Lung (tissue), 11 donors: ENCODE measurements at regions not wholly inside any gene's neighbourhood (a gene's known extent, or its start where the extent isn't known, plus 50 kb on each side); places are given as distances from the start of the nearest gene placed in this dataset.

Source experiments
- ATAC-seq: fragments of 200-7000 bp; cut with Tn5 transposase; one replicate; pipeline ENCODE4 v1.9.1; 2020; ENCODE audit warnings: moderate number of reproducible peaks; ENCODE audit not compliant: insufficient read depth, low FRiP score
- DNase-seq, 3 donors: peaks; one replicate each; pipeline ENCODE4 v3.0.0-alpha.2; 2013 to 2017
- H3K27ac ChIP-seq, 2 donors: one replicate each; pipeline ENCODE4 v1.5.1; 2013; ENCODE audit warnings: mild to moderate bottlenecking in 2 of 2, moderate library complexity in 2 of 2, control low read depth in 1 of 2, inconsistent platforms in 1 of 2, low read depth in 1 of 2, low read length in 1 of 2
- H3K27me3 ChIP-seq, 3 donors: one replicate each; pipeline ENCODE4 v1.5.1; 2013; ENCODE audit warnings: low read length in 2 of 3; ENCODE audit not compliant: control insufficient read depth in 3 of 3, insufficient read depth in 3 of 3
- H3K36me3 ChIP-seq, 4 donors: one replicate each; pipeline ENCODE4 v1.5.1; 2013; ENCODE audit warnings: low read length in 4 of 4, mild to moderate bottlenecking in 1 of 4, moderate library complexity in 1 of 4; ENCODE audit not compliant: control insufficient read depth in 4 of 4, insufficient read depth in 4 of 4
- H3K4me1 ChIP-seq, 5 donors: one replicate each; pipeline ENCODE4 v1.5.1; 2013; ENCODE audit warnings: low read length in 5 of 5, mild to moderate bottlenecking in 2 of 5, moderate library complexity in 1 of 5; ENCODE audit not compliant: control insufficient read depth in 5 of 5, insufficient read depth in 5 of 5
- H3K4me3 ChIP-seq: one replicate; pipeline ENCODE4 v1.5.1; 2013; ENCODE audit warnings: mild to moderate bottlenecking, control low read depth, moderate library complexity
- H3K9ac ChIP-seq, 2 donors: one replicate each; pipeline ENCODE4 v1.5.1; 2013; ENCODE audit warnings: low read length in 2 of 2, control low read depth in 1 of 2; ENCODE audit not compliant: insufficient read depth in 1 of 2
- H3K9me3 ChIP-seq, 4 donors: one replicate each; pipeline ENCODE4 v1.5.1; 2013; ENCODE audit warnings: low read length in 3 of 4, mild to moderate bottlenecking in 1 of 4, moderate library complexity in 1 of 4; ENCODE audit not compliant: control insufficient read depth in 4 of 4, insufficient read depth in 3 of 4
- WGBS, 2 donors: extraction: QIAGEN DNeasy Blood & Tissue Kit; methylation state at CpG; one replicate each; pipeline ENCODE4 v1.1.7; 2013; 5-methylcytosine and 5-hydroxymethylcytosine counted together
- TF ChIP-seq, protein P1 (sequence below): IDR thresholded peaks from 2 replicates; pipeline ENCODE4 v1.5.1; 2012; ENCODE audit warnings: mild to moderate bottlenecking; ENCODE audit errors: control extremely low read depth, extremely low read depth
- donor health status: control.
- donor health status: control.
- donor health status: Bipolar disorder and iron deficiency.
- donor health status: healthy.
- donor health status: DM: yes; HTN: yes; CAD: no.

DNA sequence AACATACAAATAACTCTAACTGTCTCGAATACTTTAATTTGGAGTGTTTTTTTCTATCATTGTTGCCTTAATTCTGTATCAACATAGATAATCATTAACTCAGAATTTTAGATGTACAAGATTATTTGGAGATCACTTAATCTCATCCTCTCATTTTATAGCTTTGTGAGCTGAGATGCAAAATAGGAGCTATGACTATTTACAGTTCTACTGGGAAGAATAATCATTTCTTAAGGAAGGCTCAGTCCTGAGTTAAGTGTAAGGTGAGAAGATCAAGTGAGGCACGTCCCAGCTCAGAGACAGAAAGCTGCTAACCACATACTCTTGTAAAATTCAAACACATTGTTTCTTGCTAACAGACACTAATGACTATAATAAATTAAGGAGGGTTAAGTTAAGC lies 66.2 kb downstream of the CCDC54 start:
- ATAC-seq, result no peak
- Histone ChIP-seq H3K27ac (no peak overlapping the region), H3K27me3 (no peaks in the 10 kb centered on the region), H3K9ac (no peak overlapping the region), H3K4me3 (no peak overlapping the region), H3K4me1 (no peaks in the 10 kb centered on the region), H3K9me3 (no peaks in the 10 kb centered on the region), H3K36me3 (no peaks in the 10 kb centered on the region)
- 68 to 76% methylated on average over 2 of the region's 2 CpGs for WGBS, 2 donors
- no peak for DNase-seq
- TF ChIP-seq, protein P1, sequence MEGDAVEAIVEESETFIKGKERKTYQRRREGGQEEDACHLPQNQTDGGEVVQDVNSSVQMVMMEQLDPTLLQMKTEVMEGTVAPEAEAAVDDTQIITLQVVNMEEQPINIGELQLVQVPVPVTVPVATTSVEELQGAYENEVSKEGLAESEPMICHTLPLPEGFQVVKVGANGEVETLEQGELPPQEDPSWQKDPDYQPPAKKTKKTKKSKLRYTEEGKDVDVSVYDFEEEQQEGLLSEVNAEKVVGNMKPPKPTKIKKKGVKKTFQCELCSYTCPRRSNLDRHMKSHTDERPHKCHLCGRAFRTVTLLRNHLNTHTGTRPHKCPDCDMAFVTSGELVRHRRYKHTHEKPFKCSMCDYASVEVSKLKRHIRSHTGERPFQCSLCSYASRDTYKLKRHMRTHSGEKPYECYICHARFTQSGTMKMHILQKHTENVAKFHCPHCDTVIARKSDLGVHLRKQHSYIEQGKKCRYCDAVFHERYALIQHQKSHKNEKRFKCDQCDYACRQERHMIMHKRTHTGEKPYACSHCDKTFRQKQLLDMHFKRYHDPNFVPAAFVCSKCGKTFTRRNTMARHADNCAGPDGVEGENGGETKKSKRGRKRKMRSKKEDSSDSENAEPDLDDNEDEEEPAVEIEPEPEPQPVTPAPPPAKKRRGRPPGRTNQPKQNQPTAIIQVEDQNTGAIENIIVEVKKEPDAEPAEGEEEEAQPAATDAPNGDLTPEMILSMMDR, result no peak

DNA sequence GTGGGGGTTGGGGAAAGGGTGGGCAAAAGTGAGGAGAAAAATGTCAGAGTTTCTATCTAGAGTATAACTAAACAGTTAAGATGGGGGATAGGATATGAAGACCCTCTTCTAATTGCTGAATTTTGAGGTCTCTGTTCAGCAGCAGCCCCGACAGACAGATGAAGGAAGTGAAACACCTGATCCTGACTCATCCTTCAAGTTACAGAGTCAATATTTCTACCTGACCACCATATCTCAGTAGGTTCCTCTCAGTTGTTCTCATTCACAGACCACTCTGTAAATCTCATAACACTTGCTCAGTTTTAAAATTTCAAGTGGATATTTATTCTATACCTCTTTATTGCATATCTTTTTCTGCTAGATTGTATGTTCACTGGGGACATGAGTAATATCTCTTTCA lies 69.5 kb downstream of the CCDC54 start:
- ATAC-seq (no peak), DNase-seq (no peak)
- H3K36me3 ChIP-seq, result no peaks in the 10 kb centered on the region
- no peak overlapping the region for H3K27ac ChIP-seq
- H3K4me1 ChIP-seq, result no peaks in the 10 kb centered on the region
- TF ChIP-seq, protein P1, result no peak
- H3K9me3 ChIP-seq, result no peaks in the 10 kb centered on the region
- H3K9ac ChIP-seq, result no peak overlapping the region
- H3K27me3 ChIP-seq, result no peaks in the 10 kb centered on the region
- WGBS, 2 donors, result 44 to 62% methylated on average over 1 of the region's 1 CpG
- H3K4me3 ChIP-seq, result no peak overlapping the region

DNA sequence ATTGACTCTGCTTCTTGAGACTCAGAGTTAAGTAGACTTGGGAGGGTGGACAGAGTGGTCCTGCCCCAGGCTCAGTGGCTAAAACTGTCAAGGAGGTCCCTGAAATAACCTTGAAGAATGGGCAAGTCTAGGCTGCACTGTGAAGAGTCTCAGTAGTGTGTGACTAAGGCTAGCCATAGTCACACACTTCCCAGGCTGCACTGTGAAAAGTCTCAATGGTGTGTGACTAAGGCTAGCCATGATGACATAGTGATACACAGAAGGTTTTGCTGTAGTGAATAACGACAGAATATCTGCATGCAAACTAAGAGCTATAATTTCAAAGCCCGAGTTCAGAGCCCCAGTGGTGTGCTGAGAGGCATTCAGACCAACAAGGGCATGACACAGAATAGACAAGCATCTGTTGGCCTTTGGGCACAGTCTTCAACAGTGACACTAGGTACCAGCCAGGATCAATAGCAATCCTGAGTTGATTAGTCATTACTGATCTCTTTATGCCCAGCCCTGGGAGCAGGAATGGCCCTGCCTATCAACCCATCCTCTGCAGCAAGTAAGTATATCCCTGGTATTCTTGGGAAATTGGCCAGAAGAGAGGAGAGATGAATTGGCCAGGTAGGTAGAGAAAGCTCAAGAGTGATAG lies 72.4 kb upstream of the BBX start:
- no peak overlapping the region for H3K4me3 ChIP-seq
- no peaks in the 10 kb centered on the region for H3K27me3 ChIP-seq
- no peaks in the 10 kb centered on the region for H3K36me3 ChIP-seq
- no peaks in the 10 kb centered on the region for H3K9me3 ChIP-seq
- no peak overlapping the region for H3K27ac ChIP-seq
- TF ChIP-seq, protein P1, result no peak
- no peak for ATAC-seq
- no peaks in the 10 kb centered on the region for H3K4me1 ChIP-seq
- DNase-seq, result no peak
- H3K9ac ChIP-seq, result no peak overlapping the region
- WGBS, 2 donors, result 85 to 87% methylated on average over 2 of the region's 2 CpGs

DNA sequence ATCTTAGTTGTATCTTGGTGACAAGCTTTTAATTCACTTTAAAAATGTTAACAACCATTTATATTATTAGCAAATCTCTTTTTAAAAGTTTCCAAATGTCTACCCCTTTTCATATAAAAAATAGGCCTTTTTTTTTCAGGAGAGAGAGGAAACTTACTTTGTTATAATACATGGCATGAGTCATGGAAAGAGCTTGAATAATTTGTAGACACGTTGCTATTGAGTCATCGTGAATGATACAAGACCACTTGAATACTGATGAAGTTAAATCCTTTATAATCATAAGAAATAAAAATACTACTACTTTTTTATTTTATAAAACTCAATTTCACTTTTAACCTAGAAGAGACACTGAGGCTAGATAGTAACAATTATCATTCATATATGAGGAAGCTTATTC lies 70.3 kb upstream of the BBX start:
- Histone ChIP-seq H3K9ac (no peak overlapping the region), H3K27ac (no peak overlapping the region), H3K36me3 (no peaks in the 10 kb centered on the region), H3K4me1 (no peaks in the 10 kb centered on the region), H3K27me3 (no peaks in the 10 kb centered on the region), H3K4me3 (no peak overlapping the region), H3K9me3 (no peaks in the 10 kb centered on the region)
- no peak for DNase-seq
- TF ChIP-seq, protein P1, result no peak
- no peak for ATAC-seq
- 92 to 100% methylated on average over 2 of the region's 2 CpGs for WGBS, 2 donors
